DOHH2 (cell line): ENCODE measurements at regions not wholly inside any gene's neighbourhood (a gene's known extent, or its start where the extent isn't known, plus 50 kb on each side); places are given as distances from the start of the nearest gene placed in this dataset.

Experiments used
- H3F3A ChIP-seq: fragments of 200-600 bp; sonication (generic), shearing (Covaris generic); 2 replicates; pipeline ENCODE4 v1.6.0; 2016; ENCODE audit warnings: antibody characterized with exemption, mild to moderate bottlenecking; ENCODE audit not compliant: control insufficient read depth, insufficient read depth
- H3K27ac ChIP-seq: fragments of 200-600 bp; sonication (generic); 2 replicates; pipeline ENCODE4 v1.5.1; 2014; ENCODE audit warnings: low read depth, mild to moderate bottlenecking, low read length, moderate library complexity
- H3K27me3 ChIP-seq: fragments of 200-600 bp; sonication (generic); 2 replicates; pipeline ENCODE4 v1.6.1; 2014; ENCODE audit warnings: mild to moderate bottlenecking, low read length, mixed read lengths; ENCODE audit not compliant: control insufficient read depth
- H3K36me3 ChIP-seq: fragments of 200-600 bp; sonication (generic); 2 replicates; pipeline ENCODE4 v1.6.1; 2014; ENCODE audit warnings: mild to moderate bottlenecking, low read length, moderate library complexity, mixed read lengths; ENCODE audit not compliant: control insufficient read depth
- H3K4me1 ChIP-seq: fragments of 200-600 bp; sonication (generic); 2 replicates; pipeline ENCODE4 v1.6.1; 2014; ENCODE audit warnings: mild to moderate bottlenecking, low read length, mixed read lengths; ENCODE audit not compliant: control insufficient read depth
- H3K4me2 ChIP-seq: fragments of 200-600 bp; sonication (generic); 2 replicates; pipeline ENCODE4 v1.6.0; 2014; ENCODE audit warnings: mild to moderate bottlenecking, low read length, moderate library complexity
- H3K4me3 ChIP-seq: fragments of 200-600 bp; sonication (generic); 2 replicates; pipeline ENCODE4 v1.5.1; 2014; ENCODE audit warnings: mild to moderate bottlenecking, low read length, mixed read lengths
- H3K79me2 ChIP-seq: fragments of 200-600 bp; sonication (generic); 2 replicates; pipeline ENCODE4 v1.6.1; 2014; ENCODE audit warnings: mild to moderate bottlenecking, low read length, mixed read lengths; ENCODE audit not compliant: control insufficient read depth
- H3K9me2 ChIP-seq: fragments of 200-600 bp; sonication (generic); replicated peaks from 2 replicates; pipeline ENCODE4 v1.6.1; 2014; ENCODE audit warnings: mild to moderate bottlenecking, low read length, mixed read lengths; ENCODE audit not compliant: control insufficient read depth
- H3K9me3 ChIP-seq: fragments of 200-600 bp; sonication (generic); 2 replicates; pipeline ENCODE4 v1.6.1; 2014; ENCODE audit warnings: antibody characterized with exemption, low read length, mixed read lengths; ENCODE audit not compliant: control insufficient read depth, insufficient read depth
- H4K20me1 ChIP-seq: fragments of 200-600 bp; sonication (generic); 2 replicates; pipeline ENCODE4 v1.6.0; 2014; ENCODE audit warnings: low read depth, mild to moderate bottlenecking, antibody characterized with exemption, low read length, moderate library complexity; ENCODE audit not compliant: control insufficient read depth, insufficient read depth
- CTCF ChIP-seq: fragments of 200-600 bp; sonication (generic); IDR thresholded peaks from one replicate; pipeline ENCODE4 v1.5.1; 2014; ENCODE audit warnings: antibody characterized with exemption, mild to moderate bottlenecking, low read depth, low read length; ENCODE audit not compliant: poor library complexity, severe bottlenecking
- EZH2phosphoT487 ChIP-seq: fragments of 200-600 bp; sonication (generic); IDR thresholded peaks from 2 replicates; pipeline ENCODE4 v1.6.1; 2017; ENCODE audit warnings: borderline replicate concordance, mild to moderate bottlenecking, antibody characterized with exemption, low read length, moderate library complexity, mixed read lengths

GRCh38 chrX:42050345-42050744, 127.0 kb upstream of the CASK start:
- Histone ChIP-seq H3K27me3 (no peaks in the 10 kb centered on the region), H3K4me2 (no peak overlapping the region), H3K4me1 (no peaks in the 10 kb centered on the region), H3K27ac (no peak overlapping the region), H3K79me2 (no peaks in the 10 kb centered on the region), H3K9me3 (no peaks in the 10 kb centered on the region), H3K9me2 (no peaks in the 10 kb centered on the region), H4K20me1 (no peaks in the 10 kb centered on the region), H3F3A (no peaks in the 10 kb centered on the region), H3K36me3 (no peaks in the 10 kb centered on the region), H3K4me3 (no peak overlapping the region)
- TF ChIP-seq EZH2phosphoT487 (no peak), CTCF (no peak)

GRCh38 chrX:42047886-42048285, 124.5 kb upstream of the CASK start:
- no peaks in the 10 kb centered on the region for H3K4me1 ChIP-seq
- H3K9me2 ChIP-seq: no peaks in the 10 kb centered on the region
- H4K20me1 ChIP-seq: no peaks in the 10 kb centered on the region
- TF ChIP-seq CTCF (no peak), EZH2phosphoT487 (no peak)
- H3K79me2 ChIP-seq: no peaks in the 10 kb centered on the region
- no peak overlapping the region for H3K4me3 ChIP-seq
- H3K27ac ChIP-seq: no peak overlapping the region
- H3K9me3 ChIP-seq: no peaks in the 10 kb centered on the region
- no peaks in the 10 kb centered on the region for H3K36me3 ChIP-seq
- H3F3A ChIP-seq: no peaks in the 10 kb centered on the region
- H3K27me3 ChIP-seq: no peaks in the 10 kb centered on the region
- no peak overlapping the region for H3K4me2 ChIP-seq

- Histone ChIP-seq H3F3A (no peaks in the 10 kb centered on the region), H3K36me3 (no peaks in the 10 kb centered on the region), H3K27me3 (no peaks in the 10 kb centered on the region), H3K27ac (no peak overlapping the region), H3K4me2 (no peak overlapping the region), H3K9me2 (no peaks in the 10 kb centered on the region), H3K79me2 (no peaks in the 10 kb centered on the region), H4K20me1 (no peaks in the 10 kb centered on the region), H3K9me3 (no peaks in the 10 kb centered on the region), H3K4me1 (no peaks in the 10 kb centered on the region), H3K4me3 (no peak overlapping the region)
- TF ChIP-seq EZH2phosphoT487 (no peak), CTCF (no peak)
These were observed 104.8 kb upstream of the CASK start for GRCh38 chrX:42028109-42028508.
